ENCODE measurements at regions not wholly inside any gene's neighbourhood (a gene's known extent, or its start where the extent isn't known, plus 50 kb on each side); places are given as distances from the start of the nearest gene placed in this dataset.

GRCh38 chr15:68000754-68001153 lies 53.4 kb upstream of the PIAS1 start:
- intact Hi-C loops (cut with DNase I), result no loop called here
- no peak for DNase-seq
- H3K4me1 ChIP-seq, result peaks cover 0 to 18% (median 7%) of the 10 kb centered on the region in 3 donors
- no peak overlapping the region for H3K27ac ChIP-seq
- TF ChIP-seq CTCF (IDR thresholded peaks at IDR 0.05), result no peak
- no peak for TF ChIP-seq POLR2A (IDR thresholded peaks at IDR 0.05)
- no peaks in the 10 kb centered on the region for H3K36me3 ChIP-seq
- H3K27me3 ChIP-seq, result no peaks in the 10 kb centered on the region
- no peaks in the 10 kb centered on the region for H3K9me3 ChIP-seq
- no peak overlapping the region for H3K4me3 ChIP-seq

GRCh38 chr15:68001811-68002210 lies 52.3 kb upstream of the PIAS1 start:
- no peaks in the 10 kb centered on the region for H3K36me3 ChIP-seq
- no peak overlapping the region for H3K27ac ChIP-seq
- TF ChIP-seq CTCF (IDR thresholded peaks at IDR 0.05) (no peak), POLR2A (IDR thresholded peaks at IDR 0.05) (no peak)
- intact Hi-C loops (cut with DNase I), result no loop called here
- no peak overlapping the region for H3K4me3 ChIP-seq
- peaks cover 0 to 18% (median 7%) of the 10 kb centered on the region in 3 donors for H3K4me1 ChIP-seq
- no peaks in the 10 kb centered on the region for H3K27me3 ChIP-seq
- H3K9me3 ChIP-seq, result no peaks in the 10 kb centered on the region
- WGBS, 2 donors, result 72 to 77% methylated on average over 4 of the region's 4 CpGs
- no peak for DNase-seq

- no peak for DNase-seq
- TF ChIP-seq POLR2A (IDR thresholded peaks at IDR 0.05) (no peak), CTCF (IDR thresholded peaks at IDR 0.05) (no peak)
- Histone ChIP-seq H3K27me3 (no peaks in the 10 kb centered on the region), H3K27ac (no peak overlapping the region), H3K4me1 (peaks cover 0 to 11% (median 4%) of the 10 kb centered on the region in 3 donors), H3K36me3 (no peaks in the 10 kb centered on the region), H3K4me3 (no peak overlapping the region), H3K9me3 (no peaks in the 10 kb centered on the region)
- 82 to 91% methylated on average over 6 of the region's 6 CpGs for WGBS, 2 donors
- intact Hi-C loops (cut with DNase I), result no loop called here
Measured at GRCh38 chr15:68003297-68003696, 50.8 kb upstream of the PIAS1 start.

Small RNA genes lying in the stretch of these regions (small RNA-seq; reads per million reads assigned to genes)
- gene AC022254.1, result 0 reads per million in 4 donors

All from esophagus squamous epithelium (tissue), 5 donors.